ENCODE measurements at regions not wholly inside any gene's neighbourhood (a gene's known extent, or its start where the extent isn't known, plus 50 kb on each side); places are given as distances from the start of the nearest gene placed in this dataset.

GRCh38 chr10:113420733-113421675, 131.8 kb upstream of the HABP2 start:
- ChIA-PET POLR2A (no interaction called here), CTCF (no interaction called here)
- H3K27ac Mint-ChIP-seq = no peak overlapping the region
- Histone ChIP-seq H3K27me3 (ENCODE audit: insufficient read depth, low read length, poor library complexity, severe bottlenecking) (no peaks in the 10 kb centered on the region), H3K4me3 (ENCODE audit: low read length) (no peak overlapping the region), H3K4me1 (ENCODE audit: insufficient read depth, low read length) (no peaks in the 10 kb centered on the region), H3K36me3 (ENCODE audit: insufficient read depth, low read length) (no peaks in the 10 kb centered on the region), H3K27ac (ENCODE audit: low read depth, low read length) (no peak overlapping the region), H3K9me3 (ENCODE audit: low read length) (no peaks in the 10 kb centered on the region)
- DNase-seq = no peak
- H3K27me3 Mint-ChIP-seq = peaks cover 21 to 35% of the 10 kb centered on the region in 2 donors
- H3K4me1 Mint-ChIP-seq = no peaks in the 10 kb centered on the region
- peaks cover 5 to 17% (median 8%) of the 10 kb centered on the region in 5 donors for H3K9me3 Mint-ChIP-seq
- no peak overlapping the region for H3K4me3 Mint-ChIP-seq
- peaks cover 0 to 4% (median 0%) of the 10 kb centered on the region in 3 donors for H3K36me3 Mint-ChIP-seq

- H3K36me3 ChIP-seq (ENCODE audit: insufficient read depth, low read length) = no peaks in the 10 kb centered on the region
- no peak overlapping the region for H3K4me3 ChIP-seq (ENCODE audit: low read length)
- no peaks in the 10 kb centered on the region for H3K4me1 ChIP-seq (ENCODE audit: insufficient read depth, low read length)
- no peaks in the 10 kb centered on the region for H3K36me3 Mint-ChIP-seq
- peaks cover 5 to 17% (median 8%) of the 10 kb centered on the region in 5 donors for H3K9me3 Mint-ChIP-seq
- H3K4me1 Mint-ChIP-seq = no peaks in the 10 kb centered on the region
- H3K27ac ChIP-seq (ENCODE audit: low read depth, low read length) = no peak overlapping the region
- H3K27me3 ChIP-seq (ENCODE audit: insufficient read depth, low read length, poor library complexity, severe bottlenecking) = no peaks in the 10 kb centered on the region
- ChIA-PET POLR2A (no interaction called here), CTCF (no interaction called here)
- no peaks in the 10 kb centered on the region for H3K9me3 ChIP-seq (ENCODE audit: low read length)
- H3K27me3 Mint-ChIP-seq = peaks cover 18 to 27% of the 10 kb centered on the region in 2 donors
- no peak overlapping the region for H3K27ac Mint-ChIP-seq
- no peak for DNase-seq
- H3K4me3 Mint-ChIP-seq = no peak overlapping the region
These were observed 130.5 kb upstream of the HABP2 start for GRCh38 chr10:113422371-113422770.

- H3K36me3 Mint-ChIP-seq = no peaks in the 10 kb centered on the region
- DNase-seq = no peak
- Histone ChIP-seq H3K36me3 (ENCODE audit: insufficient read depth, low read length) (no peaks in the 10 kb centered on the region), H3K4me1 (ENCODE audit: insufficient read depth, low read length) (no peaks in the 10 kb centered on the region), H3K27ac (ENCODE audit: low read depth, low read length) (no peak overlapping the region), H3K9me3 (ENCODE audit: low read length) (no peaks in the 10 kb centered on the region), H3K27me3 (ENCODE audit: insufficient read depth, low read length, poor library complexity, severe bottlenecking) (no peaks in the 10 kb centered on the region), H3K4me3 (ENCODE audit: low read length) (no peak overlapping the region)
- ChIA-PET CTCF (no interaction called here), POLR2A (no interaction called here)
- no peaks in the 10 kb centered on the region for H3K4me1 Mint-ChIP-seq
- H3K9me3 Mint-ChIP-seq = peaks cover 5 to 11% (median 8%) of the 10 kb centered on the region in 5 donors
- H3K27me3 Mint-ChIP-seq = peaks cover 9 to 14% of the 10 kb centered on the region in 2 donors
- no peak overlapping the region for H3K27ac Mint-ChIP-seq
- H3K4me3 Mint-ChIP-seq = no peak overlapping the region
These were observed 128.7 kb upstream of the HABP2 start for GRCh38 chr10:113423981-113424721.

- Histone ChIP-seq H3K9me3 (ENCODE audit: low read length) (no peaks in the 10 kb centered on the region), H3K4me3 (ENCODE audit: low read length) (no peak overlapping the region), H3K4me1 (ENCODE audit: insufficient read depth, low read length) (no peaks in the 10 kb centered on the region), H3K36me3 (ENCODE audit: insufficient read depth, low read length) (no peaks in the 10 kb centered on the region), H3K27ac (ENCODE audit: low read depth, low read length) (no peak overlapping the region), H3K27me3 (ENCODE audit: insufficient read depth, low read length, poor library complexity, severe bottlenecking) (no peaks in the 10 kb centered on the region)
- H3K4me3 Mint-ChIP-seq = no peak overlapping the region
- peaks cover 4 to 5% (median 5%) of the 10 kb centered on the region in 5 donors for H3K9me3 Mint-ChIP-seq
- no peak for DNase-seq
- ChIA-PET CTCF (no interaction called here), POLR2A (no interaction called here)
- H3K27ac Mint-ChIP-seq = no peak overlapping the region
- H3K4me1 Mint-ChIP-seq = no peaks in the 10 kb centered on the region
- no peaks in the 10 kb centered on the region for H3K36me3 Mint-ChIP-seq
- peaks cover 7 to 14% of the 10 kb centered on the region in 2 donors for H3K27me3 Mint-ChIP-seq
These were observed 127.8 kb upstream of the HABP2 start for GRCh38 chr10:113425008-113425407.

GRCh38 chr10:113425541-113425951, 127.3 kb upstream of the HABP2 start:
- no peak overlapping the region for H3K4me3 Mint-ChIP-seq
- ChIA-PET CTCF (no interaction called here), POLR2A (no interaction called here)
- H3K4me1 ChIP-seq (ENCODE audit: insufficient read depth, low read length) = no peaks in the 10 kb centered on the region
- H3K27me3 ChIP-seq (ENCODE audit: insufficient read depth, low read length, poor library complexity, severe bottlenecking) = no peaks in the 10 kb centered on the region
- H3K4me1 Mint-ChIP-seq = no peaks in the 10 kb centered on the region
- H3K4me3 ChIP-seq (ENCODE audit: low read length) = no peak overlapping the region
- H3K27ac ChIP-seq (ENCODE audit: low read depth, low read length) = no peak overlapping the region
- DNase-seq = no peak
- H3K36me3 ChIP-seq (ENCODE audit: insufficient read depth, low read length) = no peaks in the 10 kb centered on the region
- H3K36me3 Mint-ChIP-seq = no peaks in the 10 kb centered on the region
- H3K27me3 Mint-ChIP-seq = peaks cover 7 to 9% of the 10 kb centered on the region in 2 donors
- H3K9me3 ChIP-seq (ENCODE audit: low read length) = no peaks in the 10 kb centered on the region
- H3K27ac Mint-ChIP-seq = no peak overlapping the region
- H3K9me3 Mint-ChIP-seq = peaks cover 0 to 3% (median 0%) of the 10 kb centered on the region in 5 donors

- H3K36me3 ChIP-seq (ENCODE audit: insufficient read depth, low read length) = no peaks in the 10 kb centered on the region
- Mint-ChIP-seq H3K27ac (no peak overlapping the region), H3K4me3 (no peak overlapping the region), H3K4me1 (no peaks in the 10 kb centered on the region), H3K36me3 (no peaks in the 10 kb centered on the region), H3K9me3 (peaks cover 0 to 3% (median 0%) of the 10 kb centered on the region in 5 donors), H3K27me3 (peaks cover 4 to 9% of the 10 kb centered on the region in 2 donors)
- H3K4me3 ChIP-seq (ENCODE audit: low read length) = no peak overlapping the region
- no peaks in the 10 kb centered on the region for H3K27me3 ChIP-seq (ENCODE audit: insufficient read depth, low read length, poor library complexity, severe bottlenecking)
- DNase-seq = no peak
- ChIA-PET POLR2A (no interaction called here), CTCF (no interaction called here)
- no peak overlapping the region for H3K27ac ChIP-seq (ENCODE audit: low read depth, low read length)
- no peaks in the 10 kb centered on the region for H3K4me1 ChIP-seq (ENCODE audit: insufficient read depth, low read length)
- no peaks in the 10 kb centered on the region for H3K9me3 ChIP-seq (ENCODE audit: low read length)
These were observed 126.5 kb upstream of the HABP2 start for GRCh38 chr10:113426181-113426877.

- POLR2A ChIA-PET = no interaction called here
These were observed 125.6 kb upstream of the HABP2 start for GRCh38 chr10:113427236-113427735.

More at GRCh38 chr10:113427236-113427735, 125.6 kb upstream of the HABP2 start:
- H3K4me1 ChIP-seq (ENCODE audit: insufficient read depth, low read length) = no peaks in the 10 kb centered on the region
- CTCF ChIA-PET = no interaction called here
- no peaks in the 10 kb centered on the region for H3K9me3 ChIP-seq (ENCODE audit: low read length)
- Mint-ChIP-seq H3K4me1 (no peaks in the 10 kb centered on the region), H3K36me3 (no peaks in the 10 kb centered on the region), H3K9me3 (no peaks in the 10 kb centered on the region), H3K27ac (no peak overlapping the region), H3K27me3 (peaks cover 0 to 9% of the 10 kb centered on the region in 2 donors), H3K4me3 (peak overlapping the region in 1 of 7 donors; percentile 5)
- no peaks in the 10 kb centered on the region for H3K36me3 ChIP-seq (ENCODE audit: insufficient read depth, low read length)
- no peak overlapping the region for H3K27ac ChIP-seq (ENCODE audit: low read depth, low read length)
- no peaks in the 10 kb centered on the region for H3K27me3 ChIP-seq (ENCODE audit: insufficient read depth, low read length, poor library complexity, severe bottlenecking)
- no peak overlapping the region for H3K4me3 ChIP-seq (ENCODE audit: low read length)
- no peak for DNase-seq
